ENCODE measurements at regions not wholly inside any gene's neighbourhood (a gene's known extent, or its start where the extent isn't known, plus 50 kb on each side); places are given as distances from the start of the nearest gene placed in this dataset.
"Not testable (repeated sequence)": the region's sequence is repeated elsewhere in the genome, so short reads cannot be mapped to it uniquely, and the experiment has no call there.

DNA sequence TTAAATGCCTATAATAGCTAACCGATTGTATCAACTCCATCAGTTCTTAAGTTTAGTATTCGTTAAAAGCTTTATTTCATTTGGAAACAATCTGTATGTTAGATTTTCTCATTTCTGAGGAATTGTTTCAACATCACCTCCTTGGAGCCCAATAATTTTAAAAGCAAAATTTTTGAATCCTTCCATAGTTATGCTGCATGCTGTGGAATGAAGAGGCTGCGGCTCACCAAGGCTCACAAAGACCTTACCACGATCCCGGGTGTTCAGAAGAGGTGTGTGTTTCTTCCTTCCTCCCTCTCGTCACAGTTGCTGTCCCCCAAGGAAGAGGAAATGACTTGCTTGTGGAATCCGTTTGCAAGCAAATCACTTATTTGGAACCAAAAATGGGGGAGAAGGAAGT lies 143.8 kb downstream of the FGF1 start:
- DNase-seq (ENCODE audit: low spot score), result no peak

DNA sequence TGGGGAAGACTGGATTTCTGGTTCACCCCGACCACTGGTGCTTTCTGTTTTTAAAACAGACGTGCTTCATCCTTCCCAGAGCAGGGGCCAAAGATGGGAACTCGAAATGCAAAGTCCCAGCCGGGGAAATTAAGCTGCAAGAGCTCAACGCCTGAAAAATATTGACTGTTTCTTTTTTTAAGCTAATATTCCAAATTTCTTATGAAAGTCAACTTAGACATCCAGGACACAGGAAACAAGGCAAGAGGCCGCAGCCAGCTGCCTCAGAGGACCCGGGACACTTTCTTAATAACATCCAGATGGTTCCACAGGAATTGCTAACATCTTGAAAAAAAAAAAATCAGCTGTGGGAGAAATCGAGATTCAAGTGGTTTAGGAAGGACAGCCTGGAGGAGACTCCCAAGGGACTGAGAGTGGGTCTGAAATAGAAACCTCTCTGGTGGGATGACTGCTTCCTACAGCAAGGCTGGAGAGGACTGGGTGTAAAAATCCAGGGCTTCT lies 144.9 kb downstream of the FGF1 start:
- DNase-seq (ENCODE audit: low spot score), result no peak

DNA sequence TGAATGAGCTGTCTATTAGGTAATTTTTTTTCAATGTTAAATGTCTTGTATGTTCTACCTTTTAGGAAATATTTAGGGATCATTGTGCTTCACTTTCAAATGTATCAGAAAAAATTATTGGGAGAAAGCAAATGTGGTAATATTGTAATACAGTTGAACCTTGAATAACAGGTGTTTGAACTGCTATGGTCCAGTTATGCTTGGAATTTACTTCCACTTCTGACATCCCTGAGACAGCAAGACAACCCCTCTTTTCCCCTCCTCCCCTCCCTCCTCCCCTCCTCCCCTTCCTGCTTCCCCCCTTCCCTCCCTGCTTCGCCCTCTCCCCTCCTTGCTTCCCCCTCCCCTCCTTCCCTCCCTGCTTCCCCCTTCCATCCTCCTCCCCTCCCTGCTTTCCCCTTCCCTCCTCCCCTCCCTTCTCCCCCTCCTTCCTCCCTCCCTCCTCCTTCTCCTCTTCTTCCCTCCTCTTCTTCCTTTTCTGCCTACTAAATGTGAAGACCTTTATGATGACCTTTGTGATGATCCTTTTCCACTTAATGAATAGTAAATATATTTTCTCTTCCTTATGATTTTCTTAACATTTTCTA lies 146.6 kb downstream of the FGF1 start:
- no peak for DNase-seq (ENCODE audit: low spot score)

DNA sequence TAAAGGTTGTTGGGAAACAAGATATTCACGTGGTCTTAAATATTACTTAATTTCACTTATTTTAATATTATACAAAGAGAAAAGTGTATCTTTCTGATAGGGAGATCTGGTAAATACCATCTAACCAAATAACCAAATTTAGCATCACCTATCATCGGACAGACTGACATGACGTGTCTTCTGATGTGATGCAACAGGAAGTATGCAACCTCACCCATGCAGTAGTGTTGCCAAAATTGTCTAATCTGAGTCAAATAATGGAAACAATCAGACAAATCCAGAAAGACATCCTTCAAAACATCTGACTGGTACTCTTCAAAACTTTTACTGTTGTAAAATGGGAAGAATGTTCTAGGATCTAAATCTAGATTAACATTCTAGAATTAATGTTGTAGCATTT lies 148.0 kb downstream of the FGF1 start:
- no peak for DNase-seq (ENCODE audit: low spot score)

DNA sequence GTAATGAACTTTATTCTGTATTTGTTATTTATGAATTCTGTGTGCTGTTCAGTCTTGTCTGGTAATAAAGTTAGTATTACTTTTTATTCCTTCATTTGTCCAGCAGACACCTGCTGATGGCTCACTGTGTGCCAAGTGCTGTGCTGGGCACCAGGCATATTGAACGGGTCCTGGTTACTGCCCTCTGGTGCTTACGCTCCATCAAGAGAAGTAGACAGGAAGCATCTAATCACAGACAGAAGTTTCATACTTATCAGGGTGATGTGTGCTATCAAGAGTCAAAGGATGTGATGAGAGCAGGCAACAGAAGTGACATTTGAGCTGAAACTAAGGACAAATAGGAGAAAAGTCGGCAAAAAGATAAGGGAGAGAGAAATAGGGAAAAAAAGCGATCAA lies 153.1 kb downstream of the FGF1 start:
- DNase-seq (ENCODE audit: low spot score), result no peak

DNA sequence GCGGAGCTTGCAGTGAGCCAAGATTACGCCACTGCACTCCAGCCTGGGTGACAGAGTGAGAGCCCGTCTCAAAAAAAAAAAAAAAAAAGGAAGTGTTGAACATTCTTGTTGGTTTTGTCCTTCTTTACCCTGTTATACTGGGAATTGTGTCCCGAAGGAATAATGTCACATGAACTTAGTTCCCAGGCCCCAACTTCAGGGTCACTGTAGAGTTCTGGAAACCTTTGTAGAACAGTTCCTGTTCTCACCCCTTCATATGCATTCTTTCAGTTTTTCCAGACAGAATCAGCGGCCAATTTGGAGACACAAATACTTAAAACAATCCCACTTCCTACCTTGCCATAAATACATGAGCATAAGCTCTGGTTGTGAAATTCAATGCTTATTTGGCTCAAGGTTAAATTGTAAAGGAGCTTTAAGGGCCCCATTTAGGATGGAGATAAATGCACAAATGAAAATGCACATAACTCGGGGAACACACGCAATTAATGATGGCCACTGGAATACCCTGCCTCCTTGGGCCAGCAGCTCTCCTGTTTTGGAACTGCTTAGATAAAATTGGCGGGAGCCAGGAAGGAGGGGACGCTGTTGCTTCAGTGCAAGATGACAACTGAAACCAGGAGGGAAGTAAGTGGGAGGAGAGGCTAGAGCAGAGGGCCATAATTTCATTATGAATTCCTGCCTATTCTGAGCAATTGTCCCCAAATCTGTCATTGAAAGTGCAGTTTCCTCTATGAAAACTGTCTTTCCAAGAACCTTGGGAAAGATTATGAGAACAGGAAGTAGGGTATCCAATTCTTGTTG lies 153.7 kb downstream of the FGF1 start:
- DNase-seq (ENCODE audit: low spot score), result no peak

DNA sequence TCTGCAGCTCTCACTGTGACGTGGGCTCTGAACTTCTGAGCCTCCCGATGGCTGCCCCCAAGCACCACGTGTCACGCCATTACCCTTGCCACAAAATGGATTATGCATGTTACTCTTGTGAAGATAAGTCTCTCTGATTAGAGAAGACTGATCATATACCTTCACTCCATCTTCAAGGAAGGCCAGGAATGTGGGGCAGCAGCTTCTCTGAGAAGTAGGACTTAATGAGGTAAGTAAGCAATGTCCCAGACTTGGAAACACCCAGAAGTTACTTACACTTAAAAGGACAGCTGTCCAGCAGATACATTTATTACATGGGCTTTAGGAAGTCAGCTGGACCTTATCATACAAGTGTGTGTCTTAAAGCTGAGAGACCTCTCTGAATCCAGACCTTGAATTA lies 155.0 kb downstream of the FGF1 start:
- DNase-seq (ENCODE audit: low spot score), result no peak

DNA sequence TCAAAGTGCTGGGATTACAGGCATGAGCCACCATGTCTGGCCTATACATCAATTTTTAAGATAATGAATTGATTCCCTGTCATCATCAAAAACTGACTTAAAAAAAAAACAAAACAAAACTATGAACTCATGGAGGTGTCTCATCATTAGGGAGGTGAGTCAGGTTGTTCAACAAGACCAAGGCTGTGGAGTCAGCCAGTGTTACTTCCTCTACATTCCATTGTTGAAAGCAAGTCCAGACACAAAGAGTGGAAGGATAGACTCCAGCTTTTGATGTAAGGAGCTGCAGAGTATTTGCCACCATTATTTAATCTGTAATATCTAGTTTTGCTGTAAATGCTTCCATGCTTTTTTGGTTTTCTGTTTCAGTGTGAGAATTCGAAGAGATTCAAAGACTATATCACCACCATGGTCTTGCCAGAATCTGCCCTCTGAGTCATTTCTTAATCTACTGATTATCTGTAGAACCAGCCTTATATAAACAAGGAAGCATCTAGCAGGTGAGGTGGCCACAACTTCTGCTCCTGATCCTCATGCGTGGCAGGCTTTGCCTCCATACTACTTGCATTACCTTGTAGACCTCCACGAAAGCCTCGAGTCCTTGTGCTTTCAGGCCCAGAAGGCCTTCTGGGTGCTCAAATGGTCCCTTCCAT lies 156.1 kb downstream of the FGF1 start:
- no peak for DNase-seq (ENCODE audit: low spot score)

DNA sequence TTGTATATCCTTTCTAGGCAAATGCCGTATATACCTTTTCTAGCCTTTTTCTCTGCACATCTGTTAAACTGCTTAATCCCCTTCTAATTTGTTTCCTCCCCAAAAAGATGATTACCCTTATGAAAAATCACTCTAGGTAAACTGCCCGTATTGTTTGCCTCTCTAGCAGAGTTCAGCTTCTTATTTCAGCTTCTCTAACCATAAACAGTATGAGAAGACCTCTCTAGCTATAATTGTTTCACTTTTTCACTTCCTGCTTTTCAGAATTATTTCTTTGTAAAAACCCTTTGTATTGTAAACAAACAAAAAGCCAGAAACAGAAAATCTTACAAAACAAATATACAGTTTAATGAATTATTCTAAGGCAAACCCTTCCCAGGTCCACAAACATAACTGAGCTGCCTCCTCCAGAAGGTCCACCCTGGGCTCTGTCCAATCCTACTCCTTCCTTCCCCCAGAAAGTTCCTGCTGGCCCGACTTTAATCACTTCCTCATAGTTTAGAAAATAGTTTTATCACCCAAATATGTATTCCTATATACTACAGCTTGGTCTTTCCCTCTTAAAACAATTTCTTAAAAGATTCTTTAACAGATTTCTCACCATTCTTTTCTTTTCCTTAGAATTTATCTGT lies 158.1 kb downstream of the FGF1 start:
- DNase-seq (ENCODE audit: low spot score), result no peak

DNA sequence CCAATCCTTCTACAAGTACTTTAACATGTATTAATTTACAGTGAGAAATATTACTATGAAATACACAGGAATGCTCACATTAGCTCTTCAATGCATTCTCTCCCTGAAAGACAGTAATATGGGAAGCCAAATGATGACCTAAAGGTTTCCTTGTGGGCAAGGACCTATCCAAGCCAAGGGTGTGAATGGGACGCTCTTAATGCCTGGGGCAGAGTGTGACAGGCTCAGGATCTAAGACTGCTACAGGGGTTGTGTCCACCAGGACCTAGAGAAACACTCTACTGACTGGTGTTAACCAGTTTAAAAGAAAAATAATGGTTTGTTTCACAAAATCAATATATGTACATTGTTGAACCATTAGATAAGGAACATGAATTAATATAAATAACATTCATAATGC lies 158.7 kb downstream of the FGF1 start:
- no peak for DNase-seq (ENCODE audit: low spot score)

DNA sequence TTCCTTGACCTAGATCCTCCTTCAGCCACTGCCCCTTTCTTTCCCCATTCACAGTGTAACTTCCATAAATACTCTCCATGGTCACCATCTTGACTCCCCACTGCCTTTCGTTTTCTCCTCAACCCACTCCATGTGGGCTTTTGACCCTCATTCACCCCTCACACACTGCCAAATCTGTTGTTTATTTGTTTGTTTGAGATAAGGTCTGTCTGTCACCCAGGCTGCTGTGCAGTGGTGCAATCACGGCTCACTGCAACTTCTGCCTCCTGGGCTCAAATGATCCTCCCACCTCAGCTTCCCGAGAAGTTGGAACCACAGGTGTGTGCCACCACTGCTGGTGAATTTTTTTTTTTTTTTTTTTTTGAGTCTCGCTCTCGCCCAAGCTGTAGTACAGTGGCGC lies 162.9 kb downstream of the FGF1 start:
- DNase-seq (ENCODE audit: low spot score), result no peak

DNA sequence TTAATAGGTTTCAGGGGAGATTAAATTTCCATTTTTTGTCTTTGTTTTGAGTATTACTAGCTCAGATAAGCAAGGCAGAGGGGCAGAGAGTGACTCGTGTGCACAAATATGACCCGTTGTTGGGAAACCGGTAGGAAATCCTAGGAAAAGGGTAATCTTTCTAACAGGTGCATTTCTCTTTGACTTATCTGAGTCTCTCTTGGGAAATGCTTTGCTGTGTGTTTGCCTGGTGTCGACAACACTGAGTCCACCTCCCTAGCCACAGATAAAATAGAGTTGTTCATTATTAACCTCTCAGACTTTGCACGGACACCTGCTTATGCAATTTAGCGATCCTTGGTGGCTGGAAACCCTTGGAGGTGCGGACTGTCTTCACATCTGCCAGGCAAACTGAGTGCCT lies 164.2 kb downstream of the FGF1 start:
- no peak for DNase-seq (ENCODE audit: low spot score)

DNA sequence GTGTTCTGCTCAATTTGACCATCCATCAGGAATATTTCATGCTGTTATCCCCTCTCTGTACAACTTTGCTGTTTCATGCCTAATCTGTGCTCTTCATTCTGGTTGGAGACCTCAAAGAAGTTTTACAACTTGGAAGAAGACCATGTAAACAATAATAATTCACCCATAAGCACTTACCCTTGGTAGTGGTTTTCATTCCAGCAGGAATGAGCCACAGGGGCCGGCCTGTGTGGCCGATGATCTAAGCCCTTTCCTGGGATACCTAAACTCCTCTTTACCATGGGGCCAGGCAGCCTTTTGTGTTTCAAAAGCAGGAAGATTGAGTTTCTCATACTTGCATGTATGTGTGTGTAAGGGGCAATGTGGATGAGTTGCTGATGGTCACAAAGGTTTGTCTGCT lies 165.0 kb downstream of the FGF1 start:
- DNase-seq (ENCODE audit: low spot score), result no peak

DNA sequence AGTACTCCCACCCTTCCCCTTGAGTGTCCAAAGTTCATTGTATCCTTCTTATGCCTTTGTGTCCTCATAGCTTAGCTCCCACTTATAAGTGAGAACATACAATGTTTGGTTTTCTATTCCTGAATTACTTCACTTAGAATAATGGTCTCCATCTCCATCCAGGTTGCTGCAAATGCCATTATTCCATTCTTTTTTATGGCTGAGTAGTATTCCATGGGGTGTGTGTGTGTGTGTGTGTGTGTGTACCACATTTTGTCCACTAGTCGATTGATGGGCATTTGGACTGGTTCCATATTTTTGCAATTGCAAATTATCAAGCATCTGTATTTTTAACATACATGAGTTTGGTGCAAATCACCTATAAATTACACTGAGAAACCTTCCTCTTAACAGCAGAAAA lies 166.0 kb downstream of the FGF1 start:
- DNase-seq (ENCODE audit: low spot score), result not testable (repeated sequence)

DNA sequence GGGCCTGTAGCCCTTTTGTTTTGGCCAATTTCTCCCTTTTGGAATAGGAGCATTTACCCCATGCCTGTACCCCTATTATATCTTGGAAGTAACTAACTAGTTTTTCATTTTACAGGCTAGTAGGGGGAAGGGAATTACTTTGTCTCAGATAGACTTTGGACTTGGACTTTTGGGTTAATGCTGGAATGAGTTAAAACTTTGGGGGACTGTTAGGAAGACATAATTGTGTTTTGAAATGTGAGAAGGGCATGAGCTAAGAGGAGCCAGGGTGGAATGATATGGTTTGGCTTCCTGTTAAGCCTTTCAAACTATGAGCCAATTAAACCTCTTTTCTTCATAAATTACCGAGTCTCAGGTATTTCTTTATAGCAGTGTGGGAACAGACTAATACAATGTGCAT lies 168.1 kb downstream of the FGF1 start:
- no peak for DNase-seq (ENCODE audit: low spot score)

DNA sequence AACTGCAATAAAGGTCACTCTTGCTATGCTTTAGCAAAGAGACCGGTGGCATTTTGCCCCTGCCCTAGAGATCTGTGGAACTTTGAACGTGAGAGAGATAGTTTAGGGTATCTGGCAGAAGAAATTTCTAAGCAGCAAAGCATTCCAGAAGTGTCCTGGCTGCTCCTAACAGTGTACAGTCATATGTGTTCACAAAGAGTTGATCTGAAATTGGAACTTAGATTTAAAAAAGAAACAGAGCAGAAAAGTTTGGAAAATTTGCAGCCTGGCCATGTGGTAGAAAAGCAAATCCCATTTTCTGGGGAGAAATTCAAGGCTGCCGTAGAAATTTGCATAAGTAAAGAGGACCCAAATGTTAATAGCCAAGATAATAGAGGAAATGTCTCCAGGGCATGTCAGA lies 169.2 kb downstream of the FGF1 start:
- no peak for DNase-seq (ENCODE audit: low spot score)

DNA sequence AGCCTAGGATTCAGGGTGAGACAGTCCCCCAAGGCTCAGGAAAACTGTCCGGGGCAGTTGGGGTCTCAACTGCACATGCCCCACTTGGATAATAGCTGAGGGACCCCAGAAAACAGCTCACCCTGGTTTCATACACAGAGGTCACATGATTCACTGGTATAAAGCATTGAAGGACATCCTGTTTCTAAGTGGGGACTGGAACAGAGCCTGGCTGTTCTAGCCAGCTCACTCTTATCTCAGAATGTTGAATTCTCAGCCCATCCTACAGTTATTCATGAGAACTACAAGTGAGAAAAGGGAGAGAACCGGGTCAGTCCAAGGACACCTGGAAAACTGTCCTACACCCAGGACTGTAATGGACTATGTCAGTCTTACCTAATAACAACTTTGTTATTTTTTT lies 170.9 kb downstream of the FGF1 start:
- DNase-seq (ENCODE audit: low spot score), result no peak

DNA sequence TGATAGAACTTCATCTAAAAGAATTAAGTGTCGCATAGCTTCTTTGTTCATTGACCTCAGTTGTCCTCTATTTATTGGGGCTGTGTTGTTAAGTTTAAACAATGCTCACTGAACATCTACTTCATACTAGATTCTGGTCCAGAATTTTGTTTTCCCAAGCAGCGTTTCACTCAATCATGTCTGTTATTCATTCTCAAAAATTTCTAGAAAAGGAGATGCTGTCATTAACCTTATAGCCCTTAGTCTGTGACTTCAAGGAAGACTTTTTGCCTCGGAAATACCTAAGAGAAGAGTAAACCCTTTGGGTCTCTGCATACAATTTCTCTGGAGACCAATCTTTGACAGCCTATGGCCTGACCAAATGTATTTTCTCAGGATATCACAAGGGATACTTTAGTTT lies 171.7 kb downstream of the FGF1 start:
- DNase-seq (ENCODE audit: low spot score), result no peak

DNA sequence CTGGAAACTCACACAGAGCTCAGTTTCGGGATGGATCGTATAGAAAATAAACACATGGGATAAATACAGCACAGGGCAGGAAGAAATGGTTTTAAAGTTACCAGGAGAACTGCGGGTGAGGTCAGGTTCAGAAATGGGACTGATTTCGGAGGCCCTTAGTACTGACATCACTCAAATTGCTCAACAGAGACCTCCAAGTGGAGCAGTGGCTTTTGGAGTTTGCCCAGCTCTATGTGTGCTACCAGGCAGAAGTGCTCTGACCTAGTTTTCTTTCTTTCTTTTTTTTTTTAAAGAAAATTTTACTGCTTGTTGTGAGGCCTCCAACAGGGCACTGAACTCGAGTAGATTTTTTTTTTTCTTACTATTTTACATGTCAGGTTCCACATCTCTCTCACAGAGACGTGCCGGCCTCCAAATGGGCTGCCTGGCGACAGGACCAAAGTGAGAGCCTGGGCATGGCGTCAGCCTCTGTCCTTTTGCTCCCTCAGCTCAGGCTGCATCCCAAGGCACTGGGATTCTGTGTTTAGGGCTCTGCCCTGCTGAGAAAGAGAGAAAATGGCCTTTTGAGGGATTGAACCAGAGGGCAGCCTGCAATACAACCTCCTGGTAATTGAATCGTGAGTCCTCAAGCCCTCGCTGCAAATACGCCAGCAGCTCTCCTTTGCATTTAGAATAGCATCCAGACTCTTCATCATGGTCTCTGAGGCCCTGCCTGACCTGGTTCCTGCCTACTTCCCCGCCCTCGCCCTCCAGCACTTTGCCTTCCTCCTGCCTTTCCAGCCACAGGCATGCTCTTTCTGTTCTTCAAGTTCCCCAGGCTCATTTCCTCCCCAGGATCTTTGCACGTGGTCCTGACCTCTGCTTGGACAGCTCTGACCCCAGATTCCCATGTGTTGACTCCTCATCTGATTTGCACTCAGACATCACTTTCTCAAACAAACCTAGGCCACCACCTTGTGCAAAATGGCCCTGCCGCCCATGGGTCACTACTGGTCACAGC lies 173.5 kb downstream of the FGF1 start:
- DNase-seq (ENCODE audit: low spot score), result no peak

DNA sequence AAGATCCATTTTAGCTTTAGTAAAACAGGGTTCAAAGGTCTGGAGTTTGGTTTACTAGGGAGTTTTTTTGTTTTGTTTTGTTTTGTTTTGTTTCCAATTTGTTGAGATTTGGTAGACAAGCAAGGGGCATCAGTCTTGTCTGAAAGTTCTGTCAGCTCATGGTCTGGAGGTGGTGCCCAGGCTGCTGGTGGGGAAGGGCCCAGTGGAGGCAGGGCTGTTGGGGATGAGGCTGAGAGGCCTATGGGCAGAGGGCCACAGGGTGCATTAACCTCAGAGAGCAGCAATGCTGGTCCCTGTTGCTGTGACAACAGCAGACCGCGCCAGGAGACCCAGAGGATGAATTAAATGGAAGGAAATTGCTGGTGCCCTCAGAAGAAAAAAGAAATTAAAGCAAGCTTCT lies 174.5 kb downstream of the FGF1 start:
- no peak for DNase-seq (ENCODE audit: low spot score)

DNA sequence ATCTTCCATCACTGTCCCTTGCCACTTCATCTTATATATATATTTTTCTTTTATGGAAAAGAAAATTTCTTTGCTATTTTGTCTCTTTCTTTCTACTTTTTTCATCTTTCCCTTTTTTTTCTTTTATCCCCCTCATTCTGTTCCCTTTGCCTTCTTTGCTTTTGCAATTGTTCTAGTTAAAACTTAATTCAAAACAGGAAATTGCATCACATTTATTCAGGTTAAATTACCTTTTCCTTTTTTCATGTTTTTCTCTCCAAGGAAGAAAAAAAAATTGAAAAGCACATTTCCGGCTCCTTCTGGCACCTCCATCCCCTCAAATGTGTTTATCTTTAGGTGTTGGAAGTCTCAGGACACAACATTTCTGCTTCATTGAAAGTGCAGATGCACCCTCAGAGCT lies 176.9 kb downstream of the FGF1 start:
- no peak for DNase-seq (ENCODE audit: low spot score)

DNA sequence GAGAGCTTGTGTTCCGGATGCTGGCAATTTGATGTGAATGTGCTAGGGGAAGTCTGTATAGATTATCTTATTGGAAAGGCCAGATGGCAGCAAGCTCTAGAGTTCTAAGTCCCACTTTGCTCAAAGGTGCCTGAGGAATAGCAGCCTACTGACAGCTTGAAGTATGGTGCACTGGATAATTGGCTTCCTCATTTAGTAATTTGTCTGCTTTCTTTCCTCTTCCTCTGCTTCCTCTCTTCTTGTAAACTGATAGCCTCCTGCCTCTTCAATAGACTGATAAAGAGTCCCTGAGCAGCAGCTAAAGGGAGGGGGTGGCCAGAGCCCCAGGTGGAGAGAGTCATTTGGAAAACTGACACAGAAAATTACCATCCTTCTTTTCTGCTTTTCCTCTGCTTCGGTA lies 177.3 kb downstream of the FGF1 start:
- no peak for DNase-seq (ENCODE audit: low spot score)

Data from CD4-positive, alpha-beta T cell treated with Interleukin-6 at 100 ng/mL for 8 hours (primary cell).